Activated CD8-positive, alpha-beta memory T cell treated with anti-CD3 and anti-CD28 coated beads, Interleukin-2, amount 50 U/mL, for 1 hour (primary cell): ENCODE measurements at regions not wholly inside any gene's neighbourhood (a gene's known extent, or its start where the extent isn't known, plus 50 kb on each side); places are given as distances from the start of the nearest gene placed in this dataset.

ENCODE experiments used
- DNase-seq: peaks from one replicate; pipeline ENCODE4 v3.0.0-alpha.2; 2020; ENCODE audit errors: extremely low read depth

DNA sequence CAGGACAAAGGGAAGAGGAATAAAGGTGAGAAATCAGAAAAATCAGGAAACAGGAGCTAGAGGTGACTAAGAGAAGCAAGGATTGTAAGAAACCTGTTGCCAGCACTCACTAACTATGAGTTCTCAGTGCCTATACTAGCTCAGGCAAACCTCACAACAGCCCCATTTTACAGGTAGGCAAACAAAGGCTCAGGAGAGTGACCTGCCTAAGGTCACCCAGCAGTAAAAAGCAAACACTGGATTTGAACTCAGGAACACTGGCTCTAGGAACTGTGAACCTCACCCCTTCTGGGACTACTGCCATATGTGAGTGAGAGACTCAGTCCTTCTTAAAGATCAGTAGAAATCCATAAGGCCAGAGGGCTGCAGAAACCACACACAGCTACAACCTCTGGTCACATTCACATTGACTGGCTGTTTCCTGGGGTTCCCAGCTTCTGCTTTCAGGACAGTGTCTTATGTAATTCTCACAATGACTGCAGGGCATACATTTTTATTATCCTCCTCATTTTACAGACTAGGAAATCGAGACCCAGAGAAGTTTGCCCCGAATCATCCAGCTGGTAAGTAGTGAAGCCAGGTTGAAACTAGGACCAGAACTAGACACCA lies 80.7 kb upstream of the MAFB start:
- DNase-seq: no peak

DNA sequence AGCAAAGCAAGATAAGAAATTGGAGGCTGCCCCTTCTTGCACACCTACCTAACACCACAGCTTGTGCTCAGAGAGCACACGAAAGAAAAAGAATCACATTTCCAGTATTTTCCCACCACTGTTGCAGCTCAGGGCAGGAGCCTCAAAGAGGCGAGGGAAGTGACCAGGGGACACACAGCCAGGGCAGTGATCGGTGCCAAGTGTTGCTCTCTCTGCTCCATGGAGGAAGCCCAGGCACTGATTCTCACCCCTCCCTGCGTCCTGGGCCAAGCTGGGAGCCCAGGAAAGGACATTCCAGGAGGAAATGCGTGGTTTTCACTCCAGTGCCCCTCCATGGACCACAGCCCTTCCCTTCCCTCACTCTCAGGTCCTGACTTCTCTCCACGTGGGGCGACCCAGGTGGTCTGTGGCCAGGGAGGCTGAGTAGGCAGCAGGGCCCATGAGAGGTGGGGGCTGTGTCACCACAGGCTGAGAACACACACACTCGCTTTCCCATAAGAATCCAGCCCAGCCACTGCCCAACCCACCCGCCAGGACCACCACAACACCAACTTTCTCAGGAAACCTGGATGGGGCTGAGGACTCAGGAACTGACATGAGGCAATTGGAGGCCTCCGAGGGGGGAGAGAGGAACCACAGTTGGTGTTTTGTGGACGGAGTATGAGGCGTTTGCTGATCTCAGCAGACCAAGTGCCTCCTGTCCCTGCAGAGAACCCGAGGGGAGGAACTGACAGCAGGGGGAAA lies 81.7 kb upstream of the MAFB start:
- no peak for DNase-seq

DNA sequence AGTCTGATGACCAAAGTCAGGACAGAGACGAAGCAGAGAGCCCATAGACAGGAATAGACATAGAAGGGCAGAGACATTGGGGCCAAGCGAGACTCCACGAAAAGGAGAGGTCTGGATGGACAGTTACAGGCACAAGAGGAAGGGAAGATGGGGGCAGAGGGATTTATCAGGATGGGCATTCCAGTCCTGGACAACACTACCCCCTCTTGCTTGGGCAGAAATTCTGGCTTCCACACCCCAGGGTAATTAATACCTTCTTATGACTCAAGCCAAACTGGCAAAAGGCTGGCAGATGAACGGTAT lies 82.2 kb upstream of the MAFB start:
- DNase-seq: no peak

DNA sequence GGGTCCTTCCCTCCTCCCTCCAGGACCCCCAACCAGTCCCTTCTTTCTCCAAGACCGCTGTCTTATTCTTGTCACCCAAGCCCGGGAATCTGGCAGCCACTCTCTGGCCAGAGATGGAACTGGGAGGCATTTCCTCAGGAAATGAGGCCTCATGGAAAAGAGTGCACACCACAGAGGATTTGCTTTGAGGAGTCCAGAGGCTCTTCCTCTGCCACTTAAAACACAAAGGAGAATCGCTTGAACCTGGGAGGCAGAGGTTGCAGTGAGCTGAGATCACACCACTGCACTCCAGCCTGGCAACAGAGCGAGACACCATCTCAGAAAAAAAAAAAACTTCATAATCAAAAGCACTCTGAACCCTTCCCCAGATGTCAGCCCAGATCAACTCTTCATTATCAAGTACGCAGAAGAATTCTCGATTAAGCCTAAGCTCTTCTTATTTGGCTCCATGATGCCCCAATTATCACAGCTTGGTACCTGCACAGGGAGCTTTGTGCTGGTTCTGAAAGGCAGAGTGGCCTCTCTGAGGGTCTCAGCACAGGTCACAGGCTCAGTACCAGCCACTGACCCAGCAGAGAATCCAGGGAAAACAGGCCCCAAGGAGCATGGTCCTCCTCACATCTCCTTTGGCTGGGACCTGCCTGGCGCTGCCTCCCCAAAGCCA lies 82.9 kb upstream of the MAFB start:
- DNase-seq: no peak

DNA sequence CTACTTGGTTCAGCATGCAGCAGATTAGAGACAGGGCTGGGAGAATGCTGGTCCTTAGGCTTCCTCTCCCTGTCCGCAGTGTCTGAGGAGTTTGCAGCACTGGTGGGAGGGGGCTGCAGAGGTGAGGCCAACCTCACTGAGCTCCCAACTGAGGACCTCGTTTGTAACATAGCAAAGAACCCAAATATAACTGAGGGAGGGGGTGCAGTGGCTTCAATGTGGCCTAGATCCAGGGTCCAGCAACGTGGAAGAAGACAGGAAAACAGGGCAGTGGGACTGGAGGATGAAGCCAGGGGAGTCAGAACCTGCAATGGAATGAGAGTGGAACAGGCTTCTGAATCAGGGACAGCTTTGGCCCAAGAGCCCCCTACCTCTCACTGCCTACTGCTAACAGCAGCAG lies 84.3 kb upstream of the MAFB start:
- no peak for DNase-seq

DNA sequence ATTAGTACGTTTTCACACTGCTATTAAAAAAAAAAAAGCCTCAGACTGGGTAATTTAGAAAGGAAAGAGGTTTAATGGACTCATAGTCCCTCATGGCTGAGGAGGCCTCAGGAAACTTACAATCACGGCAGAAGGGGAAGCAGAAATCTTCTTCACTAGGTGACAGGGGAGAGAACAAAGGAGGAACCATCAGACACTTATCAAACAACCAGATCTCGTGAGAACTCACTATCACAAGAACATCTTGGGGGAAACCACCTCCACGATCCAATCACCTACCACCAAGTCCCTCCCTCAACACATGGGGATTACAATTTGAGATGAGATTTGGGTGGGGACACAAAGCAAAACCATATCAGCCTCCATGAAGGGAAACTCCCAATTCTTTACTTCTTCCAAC lies 85.2 kb upstream of the MAFB start:
- no peak for DNase-seq

DNA sequence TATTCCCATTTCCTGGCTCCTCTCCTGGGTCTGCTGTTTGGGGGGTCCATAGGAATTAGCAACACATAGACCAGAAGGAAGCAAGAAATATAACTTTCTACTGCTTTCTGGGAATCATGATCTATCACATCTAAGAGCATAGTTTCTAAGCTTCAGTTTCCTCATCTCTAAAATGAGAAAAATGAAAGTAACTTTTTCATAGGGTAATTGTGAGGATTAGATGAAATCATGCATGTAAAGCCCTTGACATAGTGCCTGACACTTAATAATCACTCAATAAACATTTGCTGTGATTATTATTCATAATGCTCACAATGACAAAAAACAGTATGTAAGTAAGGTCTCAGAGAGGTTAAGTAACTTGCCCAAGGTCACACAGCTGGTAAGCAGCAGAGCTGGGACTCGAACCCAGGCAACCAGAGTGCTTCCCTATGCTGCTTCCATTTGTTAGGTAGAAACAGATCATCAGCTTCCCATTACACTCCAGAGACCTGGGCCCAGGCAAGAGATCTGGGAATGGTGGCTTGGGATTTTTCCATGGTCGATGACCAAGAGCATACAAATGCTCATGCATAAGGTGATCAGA lies 86.6 kb upstream of the MAFB start:
- DNase-seq: no peak

DNA sequence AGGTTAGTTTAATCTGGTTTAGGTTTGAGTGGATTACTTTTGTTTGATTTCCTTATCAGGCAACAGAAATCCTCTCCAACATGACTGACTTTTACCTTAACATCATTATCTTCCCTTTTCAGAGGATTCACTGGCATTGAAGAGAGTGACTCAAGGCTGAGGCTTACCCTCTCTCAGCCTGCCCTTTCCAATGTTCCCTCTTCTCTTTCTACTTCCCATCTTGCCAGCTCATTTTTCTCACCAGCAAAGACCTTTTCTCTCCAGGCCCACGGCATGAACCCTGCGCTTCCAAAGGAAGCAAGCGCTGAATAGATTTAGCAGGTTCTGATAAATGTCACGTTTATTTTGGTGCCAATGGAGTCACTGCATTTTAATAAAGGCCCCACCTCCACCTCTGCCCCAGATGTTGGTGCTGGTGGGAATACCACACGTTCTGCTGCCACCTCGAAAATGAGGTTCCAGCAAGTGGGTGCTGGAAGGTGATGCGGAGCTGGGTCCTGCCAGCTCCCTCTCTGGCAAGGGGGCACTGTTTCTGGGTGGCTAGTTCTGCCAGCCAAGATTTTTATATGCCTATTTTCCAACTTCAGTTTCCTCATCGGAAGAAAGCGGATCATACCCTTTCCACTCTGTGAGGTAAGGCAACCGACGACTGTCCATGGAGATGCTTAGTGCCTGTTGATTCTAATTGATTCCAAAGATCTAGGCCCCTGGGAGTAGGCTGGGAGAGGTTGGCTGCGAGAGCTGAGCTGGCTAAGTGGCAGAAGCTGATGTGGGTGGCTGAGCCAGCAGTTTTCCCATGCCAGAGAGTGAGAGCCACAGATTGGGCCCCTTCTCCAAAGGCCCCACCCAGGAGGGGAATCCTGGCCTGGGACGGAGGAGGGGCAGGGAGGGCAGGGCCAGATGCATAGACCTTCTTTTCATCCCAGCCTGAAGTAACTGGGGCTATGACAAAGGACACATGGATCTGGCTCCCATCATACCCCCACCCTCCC lies 87.7 kb upstream of the MAFB start:
- DNase-seq: no peak

DNA sequence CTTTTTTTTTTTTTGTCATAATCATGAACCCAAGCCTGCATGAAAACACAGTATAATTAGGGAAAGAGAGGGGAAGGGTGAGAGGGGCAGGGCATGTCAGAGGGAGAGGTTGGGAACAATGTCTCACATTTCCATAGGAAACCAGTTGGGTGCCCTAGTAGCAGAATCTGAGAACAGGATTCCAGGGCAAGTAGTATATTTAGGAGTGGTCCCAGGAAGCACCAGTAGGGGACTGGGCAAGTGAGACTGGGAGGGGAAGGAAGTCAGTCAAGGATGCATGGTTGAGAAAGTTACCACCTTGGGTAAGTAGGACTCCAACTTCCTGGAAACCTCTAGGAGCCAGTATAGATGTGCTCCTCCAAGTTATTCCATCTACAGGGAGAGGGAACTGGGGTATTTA lies 88.6 kb upstream of the MAFB start:
- DNase-seq: no peak

DNA sequence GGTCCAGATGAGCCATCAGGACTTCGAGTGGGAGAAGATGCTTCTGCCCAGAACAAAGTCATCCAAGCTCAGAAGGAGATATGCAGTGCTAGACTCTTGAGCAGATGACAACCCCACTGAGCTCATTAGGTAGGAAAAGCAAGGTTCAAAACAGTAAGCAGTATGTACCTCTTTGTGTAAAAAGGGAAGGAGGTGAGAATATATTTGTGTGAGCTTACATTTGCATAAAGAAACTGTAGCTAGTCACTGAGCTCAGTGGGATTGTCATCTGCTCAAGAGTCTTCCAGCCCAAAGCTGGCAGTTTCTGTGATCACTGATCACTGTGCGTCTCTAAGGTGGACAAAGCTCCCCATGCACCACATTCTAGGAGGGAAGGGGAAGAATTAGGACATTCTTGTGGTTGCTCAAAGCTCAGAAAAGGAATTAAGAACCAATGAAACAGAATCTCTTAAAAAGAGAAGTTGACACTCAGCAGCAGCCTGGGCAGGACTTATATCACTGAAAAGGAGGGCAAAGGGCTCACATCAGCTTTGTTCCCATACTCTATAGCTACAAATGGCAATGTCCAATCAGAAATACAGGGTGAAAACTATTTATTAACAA lies 90.0 kb upstream of the MAFB start:
- no peak for DNase-seq

DNA sequence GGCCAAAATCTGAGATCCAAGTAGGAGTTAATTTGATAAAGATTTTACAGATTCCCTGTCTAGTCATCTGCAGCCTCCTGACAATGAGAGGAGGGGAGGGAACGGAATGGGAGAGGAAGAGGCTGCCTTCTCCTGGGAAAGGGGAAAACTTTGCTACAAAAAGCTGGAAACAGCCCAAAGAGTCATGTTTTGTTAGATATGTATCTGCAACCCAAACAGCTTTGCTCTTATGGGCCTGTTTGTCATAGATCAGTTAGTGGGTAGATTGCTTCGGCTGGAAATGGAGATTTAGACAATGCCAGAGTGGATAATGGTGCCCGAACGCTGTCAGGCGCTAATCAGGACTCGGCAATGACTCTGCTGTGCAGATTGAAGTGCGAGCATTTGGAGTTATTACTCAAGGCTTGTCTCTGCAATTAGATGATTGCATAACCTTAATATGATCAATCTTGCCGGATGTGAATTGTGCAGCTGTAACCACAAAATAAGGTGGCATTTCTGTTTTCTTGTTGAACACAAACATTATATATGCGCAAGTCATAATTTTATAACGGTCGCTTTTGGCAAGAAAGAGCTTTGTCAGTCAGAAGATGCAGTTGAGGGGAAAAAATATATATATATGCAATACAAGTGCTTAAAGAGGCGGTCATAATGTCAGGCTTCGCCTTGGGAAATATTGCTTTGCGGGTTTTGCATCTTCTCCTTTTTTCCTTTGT lies 92.4 kb upstream of the MAFB start:
- no peak for DNase-seq

DNA sequence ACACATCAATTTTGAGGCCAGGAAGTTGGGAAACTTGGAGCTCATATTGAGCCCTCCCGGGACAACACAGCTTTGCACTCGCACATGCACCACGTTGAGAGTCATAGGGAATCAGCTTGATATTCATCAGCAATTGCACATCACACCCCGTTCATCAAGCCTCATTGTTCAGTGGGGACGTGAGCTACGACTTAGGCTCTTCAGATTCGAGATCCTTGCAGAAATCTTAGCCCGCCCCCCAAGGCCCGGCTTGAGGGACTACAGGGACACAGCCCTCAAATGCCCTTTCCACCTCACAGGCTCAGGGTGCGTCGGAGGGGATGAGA lies 93.0 kb upstream of the MAFB start:
- DNase-seq: no peak

DNA sequence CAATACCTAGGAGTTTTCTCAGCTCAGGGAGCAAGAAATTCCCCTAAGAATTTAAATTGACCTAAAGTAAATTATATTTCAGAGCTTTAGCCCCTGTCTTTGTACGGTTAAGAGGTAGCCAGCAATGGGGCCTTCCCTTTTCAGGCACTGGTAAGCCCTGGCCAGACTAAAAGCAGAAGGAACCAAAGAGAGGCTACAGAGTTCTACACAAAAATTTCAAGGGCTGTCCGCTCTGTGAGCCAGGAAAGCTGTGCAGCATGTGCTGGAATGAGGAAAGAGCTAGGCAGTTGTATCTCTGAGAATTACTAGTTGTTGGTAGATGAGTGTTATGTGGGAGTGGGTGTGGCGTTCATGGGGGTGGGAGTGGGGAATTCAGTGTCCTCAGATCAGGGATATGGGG lies 96.3 kb upstream of the MAFB start:
- no peak for DNase-seq

DNA sequence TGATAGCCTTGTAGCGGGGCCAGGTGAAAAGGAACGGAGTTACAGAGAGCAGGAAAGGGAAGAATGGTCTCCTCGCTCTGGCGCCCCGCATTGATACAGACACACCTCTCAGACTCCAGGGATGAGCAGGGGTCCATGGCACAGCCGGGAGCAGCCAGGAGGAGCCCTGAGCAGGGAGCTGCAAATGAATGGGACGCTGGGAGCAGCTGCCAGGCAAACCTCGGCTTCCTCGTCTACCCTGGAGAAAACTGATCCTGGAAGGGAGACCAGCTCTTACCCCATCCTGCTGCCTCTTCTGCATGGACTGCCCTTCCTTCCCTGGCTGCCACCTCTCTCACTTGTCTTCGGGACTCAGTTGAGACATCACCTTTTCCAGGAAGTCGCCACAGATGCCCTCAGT lies 97.3 kb upstream of the MAFB start:
- no peak for DNase-seq

DNA sequence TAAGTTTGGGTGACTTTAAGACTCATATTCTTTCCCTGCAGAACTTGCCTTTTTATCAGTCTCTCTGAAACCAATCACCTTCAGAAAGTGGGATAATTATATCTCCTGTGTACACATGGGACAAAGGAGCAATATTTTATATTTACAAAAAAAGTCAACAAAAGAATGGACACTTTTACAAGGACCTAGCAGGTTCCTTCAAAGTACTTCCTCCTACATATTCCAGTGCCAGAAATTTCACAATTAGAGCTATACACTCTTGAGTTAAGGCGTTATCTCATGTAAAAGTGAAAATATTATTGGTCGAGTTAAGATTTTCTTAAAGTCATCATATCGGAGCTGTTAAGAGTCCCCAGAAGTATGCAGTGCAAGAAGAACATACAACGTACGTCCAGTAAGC lies 98.9 kb upstream of the MAFB start:
- DNase-seq: no peak

DNA sequence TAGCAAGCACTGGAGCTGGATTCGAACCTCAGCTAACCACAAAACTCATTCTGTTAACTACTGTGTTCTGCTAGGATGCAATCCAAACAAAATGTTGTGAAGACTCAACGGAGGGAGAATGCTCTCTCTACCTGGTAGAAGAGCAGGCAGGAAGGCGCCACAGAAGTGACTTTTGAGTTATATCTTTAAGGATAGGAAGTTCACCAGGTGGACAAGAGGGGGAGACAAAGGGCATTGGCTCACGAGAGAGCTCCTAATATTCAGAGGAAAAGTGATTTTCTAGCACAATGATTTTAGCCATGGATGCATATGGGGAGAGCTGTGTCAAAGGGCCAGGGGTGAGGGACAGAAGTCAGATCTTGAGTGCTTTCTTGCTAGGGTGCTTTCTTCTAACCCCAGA lies 108.4 kb upstream of the MAFB start:
- no peak for DNase-seq

DNA sequence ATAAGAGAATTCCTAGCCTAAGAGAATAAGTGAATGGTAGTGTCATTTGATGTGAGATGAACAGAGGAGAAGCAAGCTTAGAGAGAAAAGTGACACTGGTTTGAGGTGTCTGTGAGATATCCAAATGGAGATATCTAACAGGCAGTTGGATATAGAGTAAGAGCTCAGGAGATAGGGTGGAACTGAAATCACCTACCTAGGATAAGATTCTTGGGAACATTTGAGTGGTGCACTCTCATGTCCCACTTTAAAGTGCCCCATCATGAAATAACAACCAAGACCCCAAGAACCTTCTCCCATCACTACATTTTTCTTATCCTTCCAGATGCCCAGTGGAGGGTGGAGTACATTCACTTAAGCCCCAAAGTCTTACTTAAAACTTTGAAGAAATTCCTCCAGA lies 109.0 kb upstream of the MAFB start:
- no peak for DNase-seq

DNA sequence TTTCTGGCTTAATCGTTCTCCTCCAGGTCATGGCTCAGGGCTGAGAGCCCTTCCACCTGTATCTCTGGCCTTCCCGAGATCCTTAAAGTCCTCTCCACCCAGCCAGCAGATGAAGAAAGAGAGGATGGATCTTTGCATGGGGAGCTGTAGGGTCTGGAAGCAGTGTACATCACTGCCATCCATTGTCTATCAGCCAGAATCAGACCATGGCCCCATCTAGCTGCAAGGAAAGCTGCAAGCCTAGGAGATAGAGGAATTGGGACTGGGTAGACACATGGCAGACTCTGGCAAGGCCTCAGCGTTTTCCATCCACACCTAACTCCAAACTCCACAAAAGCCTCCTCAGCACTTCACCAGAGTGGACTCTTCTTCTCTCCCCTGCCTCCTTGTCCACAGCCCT lies 113.8 kb upstream of the MAFB start:
- DNase-seq: no peak

DNA sequence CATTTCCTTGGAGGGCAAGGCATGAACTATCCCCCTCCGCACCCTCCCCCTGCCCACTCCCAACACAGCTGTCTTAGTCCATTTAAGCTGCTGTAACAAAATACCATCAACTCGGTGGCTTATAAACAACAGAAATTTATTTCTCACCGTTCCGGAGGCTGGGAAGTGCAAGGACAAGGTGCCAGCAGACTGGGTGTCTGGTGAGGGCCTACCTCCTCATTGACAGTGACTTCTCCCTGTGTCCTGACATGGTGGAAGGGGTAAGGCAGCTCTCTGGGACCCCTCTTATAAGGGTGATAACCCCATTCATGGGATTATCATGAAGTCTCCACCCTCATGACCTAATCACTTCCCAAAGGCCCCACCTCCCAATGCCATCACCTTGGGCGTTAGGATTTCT lies 114.3 kb upstream of the MAFB start:
- DNase-seq: no peak

DNA sequence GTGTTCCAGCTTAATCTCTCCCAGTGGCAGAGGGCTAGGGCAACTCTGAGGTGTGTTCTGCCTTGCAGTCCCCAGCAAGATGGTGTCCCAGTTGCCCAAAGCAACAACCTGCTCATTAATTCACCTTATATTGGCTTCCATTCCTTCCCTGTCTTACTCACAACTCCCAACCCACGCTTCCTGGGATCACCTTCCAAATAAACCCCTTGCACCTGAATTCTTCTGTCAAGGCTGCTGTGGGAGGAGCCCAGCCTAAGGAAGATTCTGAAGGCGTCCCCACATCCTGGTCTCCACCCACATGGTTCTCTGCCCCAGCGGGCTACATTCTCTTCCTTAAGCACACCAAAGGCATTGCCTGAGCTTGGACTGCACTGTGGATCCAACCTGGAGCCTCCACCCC lies 116.6 kb upstream of the MAFB start:
- DNase-seq: no peak
